ENCODE measurements at regions not wholly inside any gene's neighbourhood (a gene's known extent, or its start where the extent isn't known, plus 50 kb on each side); places are given as distances from the start of the nearest gene placed in this dataset.

DNA sequence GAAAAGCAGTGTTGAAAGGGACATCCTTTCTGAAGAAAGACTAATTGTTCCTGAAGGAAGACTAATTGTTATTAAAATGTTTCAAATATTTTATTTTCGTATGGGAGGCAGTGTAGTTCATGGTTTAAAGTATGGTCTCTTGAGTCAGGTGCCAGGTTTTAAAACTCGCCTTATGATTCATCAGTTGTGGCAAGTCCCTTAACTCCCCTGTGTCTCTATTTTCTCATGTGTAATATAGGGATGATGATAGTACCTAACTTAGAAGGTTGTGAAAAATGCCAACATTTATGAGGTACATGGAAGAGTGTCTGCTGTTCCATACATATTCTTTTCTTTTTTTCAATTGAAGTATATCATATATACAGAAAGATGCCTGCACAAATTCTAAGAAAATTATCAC is 414.2 kb upstream of the DIPK2B start:
- H3K4me2 ChIP-seq (replicated peaks; ENCODE audit: extremely low read depth, low read length, poor library complexity, severe bottlenecking) = no peak overlapping the region
- no peak overlapping the region for H3K27ac ChIP-seq (ENCODE audit: low read depth in 1 of 2, low read length in 2 of 2)
- H4K20me1 ChIP-seq (ENCODE audit: insufficient read depth, low read length) = no peaks in the 10 kb centered on the region
- H3K4me3 ChIP-seq (replicated peaks in 1 of 3; ENCODE audit: low read depth in 2 of 3, low read length in 3 of 3) = no peak overlapping the region
- no peak overlapping the region for H2AFZ ChIP-seq (ENCODE audit: insufficient read depth, low read depth, low read length, poor library complexity, severe bottlenecking)
- H3K4me1 ChIP-seq (ENCODE audit: control insufficient read depth in 1 of 2, insufficient read depth in 2 of 2, low read length in 2 of 2) = no peaks in the 10 kb centered on the region
- H3K36me3 ChIP-seq (replicated peaks in 1 of 2; ENCODE audit: control insufficient read depth in 1 of 2, insufficient read depth in 2 of 2, low read length in 2 of 2) = no peaks in the 10 kb centered on the region
- Mint-ChIP-seq H3K4me3 (no peak overlapping the region), H3K9me3 (peaks cover 8 to 42% (median 24%) of the 10 kb centered on the region in 7 donors), H3K27ac (no peak overlapping the region), H3K4me1 (peaks cover 4% of the 10 kb centered on the region), H3K27me3 (ENCODE audit: low read depth in 3 of 3) (peaks cover 0 to 4% (median 0%) of the 10 kb centered on the region in 3 donors), H3K36me3 (no peaks in the 10 kb centered on the region)
- no peak for DNase-seq
- H3K9ac ChIP-seq (ENCODE audit: insufficient read depth, low read length, poor library complexity, severe bottlenecking) = no peak overlapping the region
- peaks cover 0 to 3% of the 10 kb centered on the region in 2 donors for H3K27me3 ChIP-seq (ENCODE audit: control insufficient read depth in 2 of 2, insufficient read depth in 2 of 2, low read length in 2 of 2)
- TF ChIP-seq, protein P1, sequence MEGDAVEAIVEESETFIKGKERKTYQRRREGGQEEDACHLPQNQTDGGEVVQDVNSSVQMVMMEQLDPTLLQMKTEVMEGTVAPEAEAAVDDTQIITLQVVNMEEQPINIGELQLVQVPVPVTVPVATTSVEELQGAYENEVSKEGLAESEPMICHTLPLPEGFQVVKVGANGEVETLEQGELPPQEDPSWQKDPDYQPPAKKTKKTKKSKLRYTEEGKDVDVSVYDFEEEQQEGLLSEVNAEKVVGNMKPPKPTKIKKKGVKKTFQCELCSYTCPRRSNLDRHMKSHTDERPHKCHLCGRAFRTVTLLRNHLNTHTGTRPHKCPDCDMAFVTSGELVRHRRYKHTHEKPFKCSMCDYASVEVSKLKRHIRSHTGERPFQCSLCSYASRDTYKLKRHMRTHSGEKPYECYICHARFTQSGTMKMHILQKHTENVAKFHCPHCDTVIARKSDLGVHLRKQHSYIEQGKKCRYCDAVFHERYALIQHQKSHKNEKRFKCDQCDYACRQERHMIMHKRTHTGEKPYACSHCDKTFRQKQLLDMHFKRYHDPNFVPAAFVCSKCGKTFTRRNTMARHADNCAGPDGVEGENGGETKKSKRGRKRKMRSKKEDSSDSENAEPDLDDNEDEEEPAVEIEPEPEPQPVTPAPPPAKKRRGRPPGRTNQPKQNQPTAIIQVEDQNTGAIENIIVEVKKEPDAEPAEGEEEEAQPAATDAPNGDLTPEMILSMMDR (IDR thresholded peaks at IDR 0.05) = no peak
- intact Hi-C loops (cut with micrococcal nuclease) = no loop called here
- WGBS (ENCODE audit: insufficient coverage) = no CpG with 5 or more reads among the region's 2 CpGs
- peaks cover 20 to 44% of the 10 kb centered on the region in 2 donors for H3K9me3 ChIP-seq (replicated peaks in 1 of 2; ENCODE audit: control insufficient read depth in 1 of 2, insufficient read depth in 1 of 2, low read length in 2 of 2)
- no peaks in the 10 kb centered on the region for H3K79me2 ChIP-seq (ENCODE audit: insufficient read depth, low read length)

DNA sequence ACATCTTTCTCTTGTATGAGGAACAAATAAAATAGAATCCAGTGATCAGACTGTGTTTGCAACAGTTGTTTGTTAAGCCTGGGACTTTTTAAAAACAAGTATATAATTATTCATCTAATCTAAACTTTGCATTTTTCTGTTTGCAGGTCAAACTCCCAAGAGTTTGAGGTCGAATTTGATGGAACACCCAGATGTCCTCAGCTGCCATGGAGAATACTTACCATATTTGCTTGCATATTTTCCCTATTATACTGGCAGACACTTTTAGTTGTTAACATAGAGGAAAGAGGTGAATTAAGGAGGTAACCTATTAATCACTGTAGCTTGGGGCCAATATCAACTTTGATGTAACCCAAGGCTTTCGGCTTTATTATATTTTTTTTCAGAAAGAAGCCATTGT is 401.5 kb upstream of the DIPK2B start:
- WGBS (ENCODE audit: insufficient coverage) = no CpG with 5 or more reads among the region's 2 CpGs

More for the DNA sequence above, 401.5 kb upstream of the DIPK2B start:
- Histone ChIP-seq H3K4me2 (replicated peaks; ENCODE audit: extremely low read depth, low read length, poor library complexity, severe bottlenecking) (no peak overlapping the region), H3K27me3 (ENCODE audit: control insufficient read depth in 2 of 2, insufficient read depth in 2 of 2, low read length in 2 of 2) (peaks cover 0 to 6% of the 10 kb centered on the region in 2 donors), H3K27ac (ENCODE audit: low read depth in 1 of 2, low read length in 2 of 2) (no peak overlapping the region), H3K9me3 (replicated peaks in 1 of 2; ENCODE audit: control insufficient read depth in 1 of 2, insufficient read depth in 1 of 2, low read length in 2 of 2) (no peaks in the 10 kb centered on the region), H3K4me1 (ENCODE audit: control insufficient read depth in 1 of 2, insufficient read depth in 2 of 2, low read length in 2 of 2) (no peaks in the 10 kb centered on the region), H2AFZ (ENCODE audit: insufficient read depth, low read depth, low read length, poor library complexity, severe bottlenecking) (no peak overlapping the region), H3K36me3 (replicated peaks in 1 of 2; ENCODE audit: control insufficient read depth in 1 of 2, insufficient read depth in 2 of 2, low read length in 2 of 2) (no peaks in the 10 kb centered on the region), H3K9ac (ENCODE audit: insufficient read depth, low read length, poor library complexity, severe bottlenecking) (no peak overlapping the region), H3K79me2 (ENCODE audit: insufficient read depth, low read length) (no peaks in the 10 kb centered on the region), H3K4me3 (replicated peaks in 1 of 3; ENCODE audit: low read depth in 2 of 3, low read length in 3 of 3) (no peak overlapping the region), H4K20me1 (ENCODE audit: insufficient read depth, low read length) (no peaks in the 10 kb centered on the region)
- no peaks in the 10 kb centered on the region for H3K36me3 Mint-ChIP-seq
- no peak overlapping the region for H3K27ac Mint-ChIP-seq
- peaks cover 0 to 8% (median 4%) of the 10 kb centered on the region in 7 donors for H3K9me3 Mint-ChIP-seq
- TF ChIP-seq, protein P1 (IDR thresholded peaks at IDR 0.05) = no peak
- peaks cover 0 to 7% (median 1%) of the 10 kb centered on the region in 3 donors for H3K27me3 Mint-ChIP-seq (ENCODE audit: low read depth in 3 of 3)
- no peak overlapping the region for H3K4me3 Mint-ChIP-seq
- intact Hi-C loops (cut with micrococcal nuclease) = no loop called here
- DNase-seq = no peak
- H3K4me1 Mint-ChIP-seq = no peaks in the 10 kb centered on the region
